MM.1S (cell line): ENCODE measurements at regions not wholly inside any gene's neighbourhood (a gene's known extent, or its start where the extent isn't known, plus 50 kb on each side); places are given as distances from the start of the nearest gene placed in this dataset.

Source experiments
- DNase-seq: peaks from one replicate; pipeline ENCODE4 v3.0.0-alpha.2; 2015
- H2AFZ ChIP-seq: fragments of 300-600 bp; sonication (generic); 2 replicates; pipeline ENCODE4 v1.6.0; 2016; ENCODE audit warnings: antibody characterized with exemption, low read length
- H3F3A ChIP-seq: fragments of 300-600 bp; sonication (generic); 2 replicates; pipeline ENCODE4 v1.6.1; 2016; ENCODE audit warnings: mild to moderate bottlenecking, antibody characterized with exemption, low read length, moderate library complexity, mixed read lengths; ENCODE audit not compliant: insufficient read depth
- H3K27ac ChIP-seq: fragments of 300-600 bp; sonication (generic); 2 replicates; pipeline ENCODE4 v1.5.1; 2016; ENCODE audit warnings: mild to moderate bottlenecking, low read length
- H3K27me3 ChIP-seq: fragments of 300-600 bp; sonication (generic); replicated peaks from 2 replicates; pipeline ENCODE4 v1.6.0; 2016; ENCODE audit warnings: low read length; ENCODE audit not compliant: insufficient read depth
- H3K36me3 ChIP-seq: fragments of 300-600 bp; sonication (generic); replicated peaks from 2 replicates; pipeline ENCODE4 v1.6.1; 2016; ENCODE audit warnings: mild to moderate bottlenecking, low read length, mixed read lengths; ENCODE audit not compliant: insufficient read depth
- H3K4me1 ChIP-seq: fragments of 300-600 bp; sonication (generic); 2 replicates; pipeline ENCODE4 v1.6.1; 2016; ENCODE audit warnings: low read length, mixed read lengths
- H3K4me2 ChIP-seq: fragments of 300-600 bp; sonication (generic); 2 replicates; pipeline ENCODE4 v1.6.0; 2016; ENCODE audit warnings: low read depth, low read length
- H3K4me3 ChIP-seq: fragments of 300-600 bp; sonication (generic); 2 replicates; pipeline ENCODE4 v1.5.1; 2016; ENCODE audit warnings: low read length, mixed read lengths
- H3K79me2 ChIP-seq: fragments of 300-600 bp; sonication (generic); 2 replicates; pipeline ENCODE4 v1.6.1; 2016; ENCODE audit warnings: mixed run types, low read length, mixed read lengths
- H3K9ac ChIP-seq: fragments of 300-600 bp; sonication (generic); 2 replicates; pipeline ENCODE4 v1.6.1; 2016; ENCODE audit warnings: low read length, mixed read lengths
- H3K9me2 ChIP-seq: fragments of 300-600 bp; sonication (generic); replicated peaks from 2 replicates; pipeline ENCODE4 v1.6.1; 2016; ENCODE audit warnings: mild to moderate bottlenecking, low read length, mixed read lengths; ENCODE audit not compliant: insufficient read depth
- H3K9me3 ChIP-seq: fragments of 300-600 bp; sonication (generic); replicated peaks from 2 replicates; pipeline ENCODE4 v1.6.1; 2016; ENCODE audit warnings: mild to moderate bottlenecking, low read length, mixed read lengths; ENCODE audit not compliant: insufficient read depth
- H4K20me1 ChIP-seq: fragments of 300-600 bp; sonication (generic); 2 replicates; pipeline ENCODE4 v1.6.1; 2016; ENCODE audit warnings: mild to moderate bottlenecking, low read length, moderate library complexity, mixed read lengths; ENCODE audit not compliant: insufficient read depth
- CTCF ChIP-seq: fragments of 300-600 bp; sonication (generic); IDR thresholded peaks from 2 replicates; pipeline ENCODE4 v1.5.1; 2016; ENCODE audit warnings: antibody characterized with exemption, low read length, mixed read lengths
- EZH2 ChIP-seq: fragments of 300-600 bp; sonication (generic); optimal IDR thresholded peaks from 2 replicates; pipeline ENCODE3; 2017; ENCODE audit warnings: low read depth, mild to moderate bottlenecking, antibody characterized with exemption, low read length, mixed read lengths
- EZH2phosphoT487 ChIP-seq: fragments of 300-600 bp; sonication (generic); IDR thresholded peaks from 2 replicates; pipeline ENCODE4 v1.6.1; 2018; ENCODE audit warnings: antibody characterized with exemption, low read length

- DNase-seq = no peak
- Histone ChIP-seq H3K9me2 (no peaks in the 10 kb centered on the region), H2AFZ (no peak overlapping the region), H3K9me3 (no peaks in the 10 kb centered on the region), H3K4me1 (no peaks in the 10 kb centered on the region), H4K20me1 (no peaks in the 10 kb centered on the region), H3K79me2 (no peaks in the 10 kb centered on the region), H3K9ac (no peak overlapping the region), H3K27me3 (no peaks in the 10 kb centered on the region), H3K4me3 (no peak overlapping the region), H3K36me3 (no peaks in the 10 kb centered on the region), H3F3A (no peaks in the 10 kb centered on the region), H3K4me2 (no peak overlapping the region), H3K27ac (no peak overlapping the region)
- TF ChIP-seq CTCF = no peak
- TF ChIP-seq EZH2 = no peak
These were observed 108.0 kb downstream of the MBL2 start for GRCh38 chr10:52664629-52665028.

- Histone ChIP-seq H3K4me3 (no peak overlapping the region), H3K36me3 (no peaks in the 10 kb centered on the region), H3K9ac (no peak overlapping the region), H3F3A (no peaks in the 10 kb centered on the region), H2AFZ (no peak overlapping the region), H3K4me1 (no peaks in the 10 kb centered on the region), H3K9me3 (no peaks in the 10 kb centered on the region), H3K27me3 (no peaks in the 10 kb centered on the region), H3K9me2 (no peaks in the 10 kb centered on the region), H3K27ac (no peak overlapping the region), H3K79me2 (no peaks in the 10 kb centered on the region), H4K20me1 (no peaks in the 10 kb centered on the region), H3K4me2 (no peak overlapping the region)
- TF ChIP-seq EZH2 = no peak
- TF ChIP-seq CTCF = no peak
- TF ChIP-seq EZH2phosphoT487 = no peak
- DNase-seq = no peak
These were observed 106.8 kb downstream of the MBL2 start for GRCh38 chr10:52665821-52666220.

GRCh38 chr10:52666931-52667330, 105.7 kb downstream of the MBL2 start:
- H2AFZ ChIP-seq = no peak overlapping the region

More at GRCh38 chr10:52666931-52667330, 105.7 kb downstream of the MBL2 start:
- Histone ChIP-seq H3K9me2 (no peaks in the 10 kb centered on the region), H3F3A (no peaks in the 10 kb centered on the region), H3K9me3 (no peaks in the 10 kb centered on the region), H4K20me1 (no peaks in the 10 kb centered on the region), H3K4me2 (no peak overlapping the region), H3K27me3 (no peaks in the 10 kb centered on the region), H3K79me2 (no peaks in the 10 kb centered on the region), H3K36me3 (no peaks in the 10 kb centered on the region), H3K27ac (no peak overlapping the region), H3K4me3 (no peak overlapping the region), H3K9ac (no peak overlapping the region), H3K4me1 (no peaks in the 10 kb centered on the region)
- TF ChIP-seq EZH2phosphoT487 = no peak
- no peak for TF ChIP-seq EZH2
- no peak for TF ChIP-seq CTCF
- DNase-seq = no peak
